ENCODE measurements at regions not wholly inside any gene's neighbourhood (a gene's known extent, or its start where the extent isn't known, plus 50 kb on each side); places are given as distances from the start of the nearest gene placed in this dataset.

DNA sequence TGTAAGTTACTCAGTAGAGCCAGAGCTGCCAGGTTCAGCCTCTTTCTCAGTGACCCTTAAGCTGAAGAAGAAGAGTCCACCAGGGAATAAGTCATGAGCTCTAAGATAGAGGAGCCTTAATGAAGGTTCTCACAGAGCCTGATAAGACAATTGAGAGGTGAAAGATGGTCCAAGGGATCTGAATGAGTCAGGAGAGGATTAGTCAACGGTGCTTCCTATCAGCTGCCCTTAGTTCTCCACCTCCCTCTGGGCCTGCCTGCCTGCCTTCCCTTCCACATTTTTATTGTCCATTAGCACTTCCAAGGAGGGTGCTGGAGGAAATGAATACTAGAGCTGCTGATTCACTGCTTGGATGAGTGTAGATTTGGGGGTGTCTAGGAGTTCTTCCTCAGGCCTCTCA is 161.7 kb upstream of the RMST start:
- H4K20me1 ChIP-seq (ENCODE audit: insufficient read depth, low read length) = no peaks in the 10 kb centered on the region
- no peak overlapping the region for H3K27ac ChIP-seq (ENCODE audit: low read length)
- no peak overlapping the region for H3K9ac ChIP-seq (ENCODE audit: low read length)
- no peak overlapping the region for H3K4me3 ChIP-seq (ENCODE audit: low read length)
- DNase-seq = no peak
- H3K4me1 ChIP-seq (ENCODE audit: low read length) = peaks cover 3% of the 10 kb centered on the region; the same call in 1 of the 2 replicates
- no peak overlapping the region for H2AFZ ChIP-seq (ENCODE audit: low read length)
- H3K9me2 ChIP-seq (replicated peaks; ENCODE audit: insufficient read depth, low read length) = no peaks in the 10 kb centered on the region
- no peak overlapping the region for H3K4me2 ChIP-seq (ENCODE audit: low read depth, low read length)
- H3K79me2 ChIP-seq (ENCODE audit: low read length) = no peaks in the 10 kb centered on the region
- TF ChIP-seq EZH2 (optimal IDR thresholded peaks at IDR 0.05; ENCODE audit: low read depth, low read length) (no peak), CTCF (IDR thresholded peaks at IDR 0.05; ENCODE audit: low read length) (no peak), EZH2phosphoT487 (IDR thresholded peaks at IDR 0.05; ENCODE audit: low read length) (no peak)
- H3K36me3 ChIP-seq (replicated peaks; ENCODE audit: insufficient read depth, low read length) = no peaks in the 10 kb centered on the region
- no peaks in the 10 kb centered on the region for H3K27me3 ChIP-seq (replicated peaks; ENCODE audit: insufficient read depth, low read length)
- H3K9me3 ChIP-seq (replicated peaks; ENCODE audit: insufficient read depth, low read length) = no peaks in the 10 kb centered on the region
- H3F3A ChIP-seq (ENCODE audit: insufficient read depth, low read length) = no peaks in the 10 kb centered on the region; the same call in 1 of the 2 replicates

DNA sequence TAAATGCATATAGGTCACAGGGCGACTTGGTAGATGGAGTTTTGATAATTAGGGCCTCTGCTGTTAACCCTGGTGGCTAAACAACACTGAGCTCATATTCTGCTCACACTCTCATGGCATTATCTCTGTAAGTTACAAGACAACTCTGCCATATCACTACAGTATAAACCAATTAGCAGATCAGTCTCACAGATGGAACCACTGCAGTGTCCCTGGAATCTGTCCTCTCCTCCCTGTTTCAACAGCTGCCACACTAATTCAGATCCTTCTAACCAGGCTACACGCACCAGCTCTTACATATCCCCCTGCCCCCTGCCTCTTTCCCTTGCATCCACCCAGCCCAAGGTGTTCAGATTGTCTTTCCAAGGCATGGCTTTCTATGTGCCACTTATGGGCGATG is 161.0 kb upstream of the RMST start:
- Histone ChIP-seq H3K9ac (ENCODE audit: low read length) (no peak overlapping the region), H3K36me3 (replicated peaks; ENCODE audit: insufficient read depth, low read length) (no peaks in the 10 kb centered on the region), H3K9me2 (replicated peaks; ENCODE audit: insufficient read depth, low read length) (no peaks in the 10 kb centered on the region), H3F3A (ENCODE audit: insufficient read depth, low read length) (no peaks in the 10 kb centered on the region; the same call in 1 of the 2 replicates), H3K4me3 (ENCODE audit: low read length) (no peak overlapping the region), H4K20me1 (ENCODE audit: insufficient read depth, low read length) (no peaks in the 10 kb centered on the region), H3K4me2 (ENCODE audit: low read depth, low read length) (no peak overlapping the region), H3K4me1 (ENCODE audit: low read length) (peaks cover 9% of the 10 kb centered on the region; the same call in 1 of the 2 replicates), H3K27me3 (replicated peaks; ENCODE audit: insufficient read depth, low read length) (no peaks in the 10 kb centered on the region), H3K79me2 (ENCODE audit: low read length) (no peaks in the 10 kb centered on the region), H3K27ac (ENCODE audit: low read length) (no peak overlapping the region), H2AFZ (ENCODE audit: low read length) (no peak overlapping the region), H3K9me3 (replicated peaks; ENCODE audit: insufficient read depth, low read length) (no peaks in the 10 kb centered on the region)
- TF ChIP-seq EZH2 (optimal IDR thresholded peaks at IDR 0.05; ENCODE audit: low read depth, low read length) (no peak), EZH2phosphoT487 (IDR thresholded peaks at IDR 0.05; ENCODE audit: low read length) (no peak), CTCF (IDR thresholded peaks at IDR 0.05; ENCODE audit: low read length) (no peak)
- DNase-seq = no peak

DNA sequence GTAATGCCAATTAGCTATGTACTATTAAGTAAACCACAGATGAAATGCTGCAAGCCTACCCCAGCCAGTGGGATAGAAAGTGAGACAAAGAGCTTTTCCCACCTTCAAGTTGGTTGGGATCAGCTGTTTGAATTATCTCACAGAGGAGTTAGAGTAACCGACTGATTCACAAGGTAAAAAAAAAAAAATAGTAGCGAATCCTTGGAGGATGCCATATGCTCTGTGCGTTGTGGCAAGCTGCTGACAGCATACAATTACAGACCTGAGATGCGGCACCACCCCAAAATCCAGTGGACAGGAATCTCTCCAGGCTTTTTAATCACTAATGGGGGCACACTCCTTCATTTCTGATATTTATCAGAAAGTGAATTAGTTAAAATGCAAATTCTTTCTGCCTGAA is 157.0 kb upstream of the RMST start:
- no peak overlapping the region for H3K27ac ChIP-seq (ENCODE audit: low read length)
- peaks cover 10% of the 10 kb centered on the region; the same call in 1 of the 2 replicates for H3K4me1 ChIP-seq (ENCODE audit: low read length)
- TF ChIP-seq CTCF (IDR thresholded peaks at IDR 0.05; ENCODE audit: low read length) = no peak
- no peak for TF ChIP-seq EZH2 (optimal IDR thresholded peaks at IDR 0.05; ENCODE audit: low read depth, low read length)
- no peak for TF ChIP-seq EZH2phosphoT487 (IDR thresholded peaks at IDR 0.05; ENCODE audit: low read length)
- 0 out of 2 replicates have a peak overlapping the region, but pooled peaks have one; percentile 76 for H2AFZ ChIP-seq (ENCODE audit: low read length)
- H3K9me3 ChIP-seq (replicated peaks; ENCODE audit: insufficient read depth, low read length) = no peaks in the 10 kb centered on the region
- H4K20me1 ChIP-seq (ENCODE audit: insufficient read depth, low read length) = no peaks in the 10 kb centered on the region
- no peaks in the 10 kb centered on the region for H3K36me3 ChIP-seq (replicated peaks; ENCODE audit: insufficient read depth, low read length)
- no peaks in the 10 kb centered on the region; the same call in 1 of the 2 replicates for H3F3A ChIP-seq (ENCODE audit: insufficient read depth, low read length)
- H3K4me3 ChIP-seq (ENCODE audit: low read length) = no peak overlapping the region
- DNase-seq = no peak
- H3K9ac ChIP-seq (ENCODE audit: low read length) = no peak overlapping the region
- no peak overlapping the region for H3K4me2 ChIP-seq (ENCODE audit: low read depth, low read length)
- no peaks in the 10 kb centered on the region for H3K79me2 ChIP-seq (ENCODE audit: low read length)
- H3K27me3 ChIP-seq (replicated peaks; ENCODE audit: insufficient read depth, low read length) = no peaks in the 10 kb centered on the region
- H3K9me2 ChIP-seq (replicated peaks; ENCODE audit: insufficient read depth, low read length) = no peaks in the 10 kb centered on the region

Data from MM.1S (cell line).